ENCODE measurements at regions not wholly inside any gene's neighbourhood (a gene's known extent, or its start where the extent isn't known, plus 50 kb on each side); places are given as distances from the start of the nearest gene placed in this dataset.
"Not testable (repeated sequence)": the region's sequence is repeated elsewhere in the genome, so short reads cannot be mapped to it uniquely, and the experiment has no call there.

GRCh38 chr7:65285906-65286864, 87.5 kb upstream of the ZNF92 start:
- WGBS, 2 donors, result 76 to 81% methylated on average over 3 of the region's 3 CpGs
- TF ChIP-seq CTCF (IDR thresholded peaks at IDR 0.05), result no peak

DNA sequence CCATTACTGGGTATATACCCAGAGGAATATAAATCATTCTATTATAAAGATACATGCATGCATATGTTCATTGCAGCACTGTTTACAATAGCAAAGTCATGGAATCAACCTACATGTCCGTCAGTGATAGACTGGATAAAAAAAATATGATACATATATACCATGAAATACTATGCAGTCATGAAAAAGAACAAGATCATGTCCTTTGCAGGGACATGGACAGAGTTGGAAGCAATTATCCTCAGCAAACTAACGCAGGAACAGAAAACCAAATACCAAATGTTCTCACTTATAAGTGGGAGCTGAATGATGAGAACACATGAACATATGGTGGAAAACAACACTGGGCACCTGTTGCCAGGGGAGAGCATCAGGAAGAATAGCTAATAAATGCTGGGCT, 88.4 kb upstream of the ZNF92 start:
- intact Hi-C loops (cut with DNase I); H3K27ac ChIP-seq; H3K27me3 ChIP-seq; H3K4me3 ChIP-seq; H3K4me1 ChIP-seq; DNase-seq; ATAC-seq; FAIRE-seq; H3K9me3 ChIP-seq; H3K36me3 ChIP-seq: not testable (repeated sequence)
- WGBS, 2 donors, result 83 to 89% methylated on average over 2 of the region's 2 CpGs

More at GRCh38 chr7:65285906-65286864, 87.5 kb upstream of the ZNF92 start:
- DNase-seq (no peak), FAIRE-seq (no peak), ATAC-seq (no peak)
- intact Hi-C loops (cut with DNase I), result no loop called here
- Histone ChIP-seq H3K4me3 (no peak overlapping the region), H3K4me1 (no peaks in the 10 kb centered on the region), H3K27ac (no peak overlapping the region), H3K27me3 (no peaks in the 10 kb centered on the region), H3K36me3 (no peaks in the 10 kb centered on the region), H3K9me3 (no peaks in the 10 kb centered on the region)

- ATAC-seq, result no peak
- WGBS, 2 donors, result 68 to 75% methylated on average over 2 of the region's 2 CpGs
- no peak overlapping the region for H3K27ac ChIP-seq
- H3K36me3 ChIP-seq, result no peaks in the 10 kb centered on the region
- FAIRE-seq, result no peak
- no peaks in the 10 kb centered on the region for H3K4me1 ChIP-seq
- no peak for DNase-seq
- no peak for TF ChIP-seq CTCF (IDR thresholded peaks at IDR 0.05)
- H3K27me3 ChIP-seq, result peaks cover 0 to 7% (median 0%) of the 10 kb centered on the region in 4 donors
- H3K9me3 ChIP-seq, result no peaks in the 10 kb centered on the region
- no peak overlapping the region for H3K4me3 ChIP-seq
- intact Hi-C loops (cut with DNase I), result no loop called here
Measured at GRCh38 chr7:65279795-65280194, 93.9 kb upstream of the ZNF92 start.

DNA sequence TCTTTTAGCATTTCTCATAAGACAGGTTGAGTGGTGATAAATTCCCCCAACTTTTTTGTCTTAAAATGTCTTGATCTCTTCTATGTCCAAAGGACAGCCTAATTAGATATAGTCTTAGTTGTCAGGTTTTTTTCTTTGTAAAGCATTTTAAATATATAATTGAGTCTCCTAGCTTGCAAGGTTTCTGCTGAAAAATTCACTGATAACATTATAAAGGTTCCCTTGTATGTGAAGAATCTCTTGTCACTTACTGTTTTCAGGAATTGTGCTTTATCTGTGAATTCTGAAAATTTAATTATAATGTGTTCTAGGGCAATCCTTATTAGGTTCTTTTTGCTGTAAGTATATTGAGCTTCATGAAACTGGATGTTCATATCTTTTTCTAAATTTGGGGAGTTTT, 96.8 kb upstream of the ZNF92 start:
- FAIRE-seq (no peak), ATAC-seq (no peak), DNase-seq (no peak)
- no peak overlapping the region for H3K27ac ChIP-seq
- TF ChIP-seq CTCF (IDR thresholded peaks at IDR 0.05), result no peak
- H3K4me1 ChIP-seq, result no peaks in the 10 kb centered on the region
- intact Hi-C loops (cut with DNase I), result no loop called here
- H3K9me3 ChIP-seq, result no peaks in the 10 kb centered on the region
- H3K36me3 ChIP-seq, result no peaks in the 10 kb centered on the region
- no peak overlapping the region for H3K4me3 ChIP-seq
- peaks cover 0 to 20% (median 3%) of the 10 kb centered on the region in 4 donors for H3K27me3 ChIP-seq

GRCh38 chr7:65271502-65271901, 102.2 kb upstream of the ZNF92 start:
- H3K4me1 ChIP-seq; H3K4me3 ChIP-seq; intact Hi-C loops (cut with DNase I); H3K27ac ChIP-seq; ATAC-seq; FAIRE-seq; DNase-seq; H3K9me3 ChIP-seq; H3K36me3 ChIP-seq: not testable (repeated sequence)
- peaks cover 4 to 30% (median 7%) of the 10 kb centered on the region in 4 donors for H3K27me3 ChIP-seq
- WGBS, 2 donors, result 80 to 86% methylated on average over 2 of the region's 2 CpGs

Data from pancreas (tissue), 10 donors.